Colon (tissue), 2 donors: ENCODE measurements at regions not wholly inside any gene's neighbourhood (a gene's known extent, or its start where the extent isn't known, plus 50 kb on each side); places are given as distances from the start of the nearest gene placed in this dataset.

Experiments used
- FAIRE-seq: peaks from 2 replicates; lab custom pipeline; 2012; peaks lifted over from hg19 to GRCh38; lab: Jason Lieb, UNC
- donor health status: control.
- donor health status: control.

- FAIRE-seq, result no peak
Measured at GRCh38 chr7:155867280-155867679, 55.0 kb upstream of the SHH start.

GRCh38 chr7:155865830-155866525 is 53.7 kb upstream of the SHH start:
- no peak for FAIRE-seq

- no peak for FAIRE-seq
Measured at GRCh38 chr7:155864991-155865690, 52.9 kb upstream of the SHH start.

- FAIRE-seq, result no peak
Measured at GRCh38 chr7:155864271-155864985, 52.2 kb upstream of the SHH start.

GRCh38 chr7:155863721-155864151 is 51.5 kb upstream of the SHH start:
- FAIRE-seq, result no peak

- no peak for FAIRE-seq
Measured at GRCh38 chr7:155862123-155862892, 50.0 kb upstream of the SHH start.
